ENCODE measurements at regions not wholly inside any gene's neighbourhood (a gene's known extent, or its start where the extent isn't known, plus 50 kb on each side); places are given as distances from the start of the nearest gene placed in this dataset.

DNA sequence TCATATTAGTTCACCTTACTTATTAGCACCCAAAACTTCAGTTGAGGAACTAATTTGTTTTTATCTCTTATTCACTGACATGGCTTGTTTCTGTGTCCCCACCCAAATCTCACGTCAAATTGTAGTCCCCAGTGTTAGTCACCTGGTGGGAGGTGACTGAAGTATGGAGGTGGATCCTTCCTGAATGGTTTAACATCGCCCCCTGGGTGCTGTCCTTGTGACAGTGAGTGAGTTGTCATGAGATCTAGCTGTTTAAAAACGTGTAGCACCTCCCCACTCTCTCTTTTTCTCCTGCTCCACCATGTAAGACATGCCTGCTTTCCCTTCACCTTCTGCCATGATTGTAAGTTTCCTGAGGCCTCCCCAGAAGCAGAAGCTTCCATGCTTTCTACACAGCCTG is 75.0 kb upstream of the HECTD2 start:
- TF ChIP-seq, protein P1, sequence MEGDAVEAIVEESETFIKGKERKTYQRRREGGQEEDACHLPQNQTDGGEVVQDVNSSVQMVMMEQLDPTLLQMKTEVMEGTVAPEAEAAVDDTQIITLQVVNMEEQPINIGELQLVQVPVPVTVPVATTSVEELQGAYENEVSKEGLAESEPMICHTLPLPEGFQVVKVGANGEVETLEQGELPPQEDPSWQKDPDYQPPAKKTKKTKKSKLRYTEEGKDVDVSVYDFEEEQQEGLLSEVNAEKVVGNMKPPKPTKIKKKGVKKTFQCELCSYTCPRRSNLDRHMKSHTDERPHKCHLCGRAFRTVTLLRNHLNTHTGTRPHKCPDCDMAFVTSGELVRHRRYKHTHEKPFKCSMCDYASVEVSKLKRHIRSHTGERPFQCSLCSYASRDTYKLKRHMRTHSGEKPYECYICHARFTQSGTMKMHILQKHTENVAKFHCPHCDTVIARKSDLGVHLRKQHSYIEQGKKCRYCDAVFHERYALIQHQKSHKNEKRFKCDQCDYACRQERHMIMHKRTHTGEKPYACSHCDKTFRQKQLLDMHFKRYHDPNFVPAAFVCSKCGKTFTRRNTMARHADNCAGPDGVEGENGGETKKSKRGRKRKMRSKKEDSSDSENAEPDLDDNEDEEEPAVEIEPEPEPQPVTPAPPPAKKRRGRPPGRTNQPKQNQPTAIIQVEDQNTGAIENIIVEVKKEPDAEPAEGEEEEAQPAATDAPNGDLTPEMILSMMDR (IDR thresholded peaks at IDR 0.05; ENCODE audit: unreplicated experiment) = no peak
- H3K4me1 Mint-ChIP-seq = no peaks in the 10 kb centered on the region
- DNase-seq (ENCODE audit: low spot score in 2 of 2, unreplicated experiment in 2 of 2) = no peak
- H3K9me3 Mint-ChIP-seq = no peaks in the 10 kb centered on the region
- peaks cover 17% of the 10 kb centered on the region for H3K27me3 Mint-ChIP-seq (ENCODE audit: low read depth)
- no peak overlapping the region for H3K27ac Mint-ChIP-seq
- no peaks in the 10 kb centered on the region for H3K36me3 Mint-ChIP-seq
- no peak overlapping the region for H3K4me3 Mint-ChIP-seq

DNA sequence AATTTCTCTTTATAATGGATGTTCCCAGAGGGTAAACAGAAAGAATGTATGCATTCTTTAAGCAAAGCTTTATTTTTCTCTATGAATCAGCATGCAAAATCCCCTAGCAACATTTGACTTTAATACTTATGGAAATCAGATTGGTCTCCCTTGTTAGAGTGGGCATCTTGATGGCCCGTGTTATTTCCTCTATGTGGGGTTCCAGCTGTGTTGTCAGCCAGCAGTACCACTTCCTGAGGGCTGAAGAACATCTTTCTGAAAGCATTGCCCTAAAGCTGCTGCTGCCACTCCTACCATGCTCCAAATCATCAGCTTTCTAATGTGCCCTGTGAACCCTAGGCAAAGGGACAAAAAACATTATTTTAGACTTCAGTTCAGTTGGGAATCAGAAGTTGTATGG is 70.4 kb upstream of the HECTD2 start:
- Mint-ChIP-seq H3K36me3 (no peaks in the 10 kb centered on the region), H3K4me3 (no peak overlapping the region), H3K27ac (no peak overlapping the region), H3K4me1 (no peaks in the 10 kb centered on the region), H3K27me3 (ENCODE audit: low read depth) (no peaks in the 10 kb centered on the region), H3K9me3 (peaks cover 5% of the 10 kb centered on the region)
- no peak for DNase-seq (ENCODE audit: low spot score in 2 of 2, unreplicated experiment in 2 of 2)
- TF ChIP-seq, protein P1 (IDR thresholded peaks at IDR 0.05; ENCODE audit: unreplicated experiment) = no peak

DNA sequence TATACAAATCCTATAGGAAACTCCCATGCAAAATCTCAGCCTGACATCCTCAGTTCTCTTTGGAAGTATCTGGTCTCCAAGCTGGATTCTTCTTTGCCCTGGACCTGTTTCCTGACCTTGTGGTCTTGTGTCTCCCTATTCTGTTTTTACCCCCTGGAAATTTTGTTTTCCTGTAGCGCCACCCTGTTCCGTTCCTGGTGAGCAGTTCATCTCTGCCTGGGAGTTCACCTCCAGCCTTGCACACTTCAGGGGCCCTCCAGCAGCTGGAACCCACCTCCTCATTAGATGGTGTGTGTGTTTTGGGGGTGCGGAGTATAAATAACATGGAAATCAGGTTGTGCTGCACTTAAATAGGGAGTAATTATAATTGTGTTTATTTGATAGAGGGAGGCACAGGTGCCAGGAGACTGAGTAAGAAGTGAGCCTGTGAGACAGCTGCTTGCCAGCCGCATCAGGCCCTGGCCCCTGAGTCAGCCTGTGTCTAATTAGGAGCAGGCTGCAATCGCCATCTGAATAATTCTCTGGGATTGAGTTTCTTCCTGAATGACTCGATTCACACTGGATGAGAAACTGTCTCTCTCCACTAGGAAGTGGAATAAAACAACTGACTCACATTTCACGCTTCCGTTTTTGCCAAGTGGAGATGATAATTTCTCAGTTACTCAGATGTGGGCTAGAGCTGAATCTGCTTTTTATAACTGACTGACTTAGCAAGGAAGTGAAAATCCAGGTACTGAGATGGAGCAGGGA is 69.4 kb upstream of the HECTD2 start:
- Mint-ChIP-seq H3K4me1 (no peaks in the 10 kb centered on the region), H3K9me3 (peaks cover 5% of the 10 kb centered on the region), H3K27me3 (ENCODE audit: low read depth) (no peaks in the 10 kb centered on the region), H3K36me3 (no peaks in the 10 kb centered on the region), H3K27ac (no peak overlapping the region), H3K4me3 (no peak overlapping the region)
- DNase-seq (ENCODE audit: low spot score in 2 of 2, unreplicated experiment in 2 of 2) = no peak
- TF ChIP-seq, protein P1 (IDR thresholded peaks at IDR 0.05; ENCODE audit: unreplicated experiment) = no peak

DNA sequence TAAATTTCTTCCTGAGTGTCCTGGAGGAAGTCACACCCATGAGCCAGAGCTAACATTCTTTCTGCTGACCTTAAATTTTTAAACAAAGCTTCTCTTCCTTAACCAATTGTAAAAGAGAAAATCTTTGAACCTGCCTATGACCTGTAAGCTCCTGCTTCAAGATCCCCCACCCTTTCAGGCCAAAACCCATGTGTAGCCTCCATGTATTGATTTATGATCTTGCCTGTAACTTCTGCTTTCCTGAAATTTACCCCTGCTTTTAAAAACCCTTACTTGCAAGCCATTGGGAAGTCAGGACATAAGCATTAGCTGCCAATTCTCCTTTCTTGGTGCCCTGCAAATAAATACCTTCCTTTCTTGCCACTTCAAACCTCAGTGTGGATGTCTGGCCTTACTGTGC is 68.5 kb upstream of the HECTD2 start:
- no peak overlapping the region for H3K27ac Mint-ChIP-seq
- no peaks in the 10 kb centered on the region for H3K27me3 Mint-ChIP-seq (ENCODE audit: low read depth)
- peaks cover 5% of the 10 kb centered on the region for H3K9me3 Mint-ChIP-seq
- H3K4me1 Mint-ChIP-seq = no peaks in the 10 kb centered on the region
- no peaks in the 10 kb centered on the region for H3K36me3 Mint-ChIP-seq
- no peak overlapping the region for H3K4me3 Mint-ChIP-seq
- DNase-seq (ENCODE audit: low spot score in 2 of 2, unreplicated experiment in 2 of 2) = no peak
- TF ChIP-seq, protein P1 (IDR thresholded peaks at IDR 0.05; ENCODE audit: unreplicated experiment) = no peak

DNA sequence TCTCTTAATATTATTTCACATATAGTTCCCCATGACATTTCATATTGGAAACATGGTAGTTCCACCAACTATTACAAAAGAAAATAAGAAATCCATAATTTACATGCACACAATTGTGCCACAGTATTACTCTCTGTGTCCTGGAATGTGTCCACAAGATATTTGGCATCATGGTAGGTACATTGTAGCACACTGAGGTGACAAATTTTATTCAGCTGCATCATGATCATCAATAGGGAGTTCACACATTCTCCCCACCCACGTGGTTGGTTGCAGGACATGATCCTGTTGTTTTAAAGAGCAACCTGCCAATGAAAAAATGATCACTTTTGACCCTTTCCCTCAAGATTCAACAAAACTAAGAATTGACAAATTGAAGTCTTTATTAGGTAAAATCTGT is 67.1 kb upstream of the HECTD2 start:
- no peaks in the 10 kb centered on the region for H3K27me3 Mint-ChIP-seq (ENCODE audit: low read depth)
- H3K4me3 Mint-ChIP-seq = no peak overlapping the region
- H3K9me3 Mint-ChIP-seq = peaks cover 5% of the 10 kb centered on the region
- TF ChIP-seq, protein P1 (IDR thresholded peaks at IDR 0.05; ENCODE audit: unreplicated experiment) = no peak
- no peak for DNase-seq (ENCODE audit: low spot score in 2 of 2, unreplicated experiment in 2 of 2)
- H3K27ac Mint-ChIP-seq = no peak overlapping the region
- no peaks in the 10 kb centered on the region for H3K4me1 Mint-ChIP-seq
- H3K36me3 Mint-ChIP-seq = no peaks in the 10 kb centered on the region
